ENCODE measurements at regions not wholly inside any gene's neighbourhood (a gene's known extent, or its start where the extent isn't known, plus 50 kb on each side); places are given as distances from the start of the nearest gene placed in this dataset.

- no peak overlapping the region for H2AFZ ChIP-seq (ENCODE audit: low read depth, low read length)
- H3K9me3 ChIP-seq (ENCODE audit: insufficient read depth, low read length, severe bottlenecking): peaks cover 15% of the 10 kb centered on the region
- no peak overlapping the region for H3K4me3 ChIP-seq (ENCODE audit: low read depth in 1 of 2, low read length in 2 of 2)
- H3K36me3 ChIP-seq (ENCODE audit: insufficient read depth, low read length): no peaks in the 10 kb centered on the region
- H3K79me2 ChIP-seq (ENCODE audit: insufficient read depth, low read length): no peaks in the 10 kb centered on the region
- TF ChIP-seq EZH2 (IDR thresholded peaks at IDR 0.05; ENCODE audit: borderline replicate concordance, low read depth, low read length, severe bottlenecking) (no peak), CTCF (IDR thresholded peaks at IDR 0.05; ENCODE audit: borderline replicate concordance, extremely low read depth, low read length, poor library complexity, severe bottlenecking) (no peak)
- peaks cover 5% of the 10 kb centered on the region for H3K4me1 ChIP-seq (ENCODE audit: insufficient read depth, low read length)
- ATAC-seq (ENCODE audit: insufficient read depth, low read depth) (no peak), DNase-seq (no peak)
- H3K27me3 ChIP-seq (ENCODE audit: insufficient read depth, low read length, poor library complexity): no peaks in the 10 kb centered on the region
- no peak overlapping the region for H3K4me2 ChIP-seq (ENCODE audit: insufficient read depth, low read length)
- no peaks in the 10 kb centered on the region for H4K20me1 ChIP-seq (ENCODE audit: insufficient read depth, low read length)
- H3K27ac ChIP-seq (ENCODE audit: low read length): no peak overlapping the region
- no peak overlapping the region for H3K9ac ChIP-seq (ENCODE audit: low read depth, low read length)
Observed at GRCh38 chr10:128206676-128207075, 80.5 kb upstream of the MKI67 start.

- H3K9ac ChIP-seq (ENCODE audit: low read depth, low read length): no peak overlapping the region
- DNase-seq: no peak
- H3K79me2 ChIP-seq (ENCODE audit: insufficient read depth, low read length): no peaks in the 10 kb centered on the region
- H3K27me3 ChIP-seq (ENCODE audit: insufficient read depth, low read length, poor library complexity): no peaks in the 10 kb centered on the region
- no peaks in the 10 kb centered on the region for H3K36me3 ChIP-seq (ENCODE audit: insufficient read depth, low read length)
- no peak overlapping the region for H3K4me3 ChIP-seq (ENCODE audit: low read depth in 1 of 2, low read length in 2 of 2)
- no peaks in the 10 kb centered on the region for H4K20me1 ChIP-seq (ENCODE audit: insufficient read depth, low read length)
- H3K4me2 ChIP-seq (ENCODE audit: insufficient read depth, low read length): no peak overlapping the region
- ATAC-seq (ENCODE audit: insufficient read depth, low read depth): no peak
- TF ChIP-seq CTCF (IDR thresholded peaks at IDR 0.05; ENCODE audit: borderline replicate concordance, extremely low read depth, low read length, poor library complexity, severe bottlenecking) (no peak), EZH2 (IDR thresholded peaks at IDR 0.05; ENCODE audit: borderline replicate concordance, low read depth, low read length, severe bottlenecking) (no peak)
- peaks cover 15% of the 10 kb centered on the region for H3K4me1 ChIP-seq (ENCODE audit: insufficient read depth, low read length)
- no peaks in the 10 kb centered on the region for H3K9me3 ChIP-seq (ENCODE audit: insufficient read depth, low read length, severe bottlenecking)
- H3K27ac ChIP-seq (ENCODE audit: low read length): no peak overlapping the region
- no peak overlapping the region for H2AFZ ChIP-seq (ENCODE audit: low read depth, low read length)
Observed at GRCh38 chr10:128209862-128210214, 83.6 kb upstream of the MKI67 start.

- H3K9ac ChIP-seq (ENCODE audit: low read depth, low read length): no peak overlapping the region
- no peaks in the 10 kb centered on the region for H3K27me3 ChIP-seq (ENCODE audit: insufficient read depth, low read length, poor library complexity)
- peaks cover 15% of the 10 kb centered on the region for H3K4me1 ChIP-seq (ENCODE audit: insufficient read depth, low read length)
- DNase-seq (no peak), ATAC-seq (ENCODE audit: insufficient read depth, low read depth) (no peak)
- H3K4me2 ChIP-seq (ENCODE audit: insufficient read depth, low read length): no peak overlapping the region
- no peak overlapping the region for H3K27ac ChIP-seq (ENCODE audit: low read length)
- no peak overlapping the region for H2AFZ ChIP-seq (ENCODE audit: low read depth, low read length)
- H3K36me3 ChIP-seq (ENCODE audit: insufficient read depth, low read length): no peaks in the 10 kb centered on the region
- no peaks in the 10 kb centered on the region for H3K79me2 ChIP-seq (ENCODE audit: insufficient read depth, low read length)
- no peaks in the 10 kb centered on the region for H4K20me1 ChIP-seq (ENCODE audit: insufficient read depth, low read length)
- TF ChIP-seq EZH2 (IDR thresholded peaks at IDR 0.05; ENCODE audit: borderline replicate concordance, low read depth, low read length, severe bottlenecking) (no peak), CTCF (IDR thresholded peaks at IDR 0.05; ENCODE audit: borderline replicate concordance, extremely low read depth, low read length, poor library complexity, severe bottlenecking) (peak; percentile 6)
- no peak overlapping the region for H3K4me3 ChIP-seq (ENCODE audit: low read depth in 1 of 2, low read length in 2 of 2)
- H3K9me3 ChIP-seq (ENCODE audit: insufficient read depth, low read length, severe bottlenecking): no peaks in the 10 kb centered on the region
Observed at GRCh38 chr10:128210215-128211063, 84.2 kb upstream of the MKI67 start.
